Glutamatergic neuron (in vitro differentiated cells): ENCODE measurements at regions not wholly inside any gene's neighbourhood (a gene's known extent, or its start where the extent isn't known, plus 50 kb on each side); places are given as distances from the start of the nearest gene placed in this dataset.

Experiments
- DNase-seq: peaks from one replicate; pipeline ENCODE4 v3.0.0; 2022
- H3K27ac Mint-ChIP-seq: one replicate; pipeline ENCODE4 v1.8.0; 2020; ENCODE audit warnings: mild to moderate bottlenecking, mixed read lengths, inconsistent platforms; ENCODE audit not compliant: unreplicated experiment
- H3K27me3 Mint-ChIP-seq: one replicate; pipeline ENCODE4 v1.8.0; 2020; ENCODE audit warnings: mild to moderate bottlenecking, moderate library complexity, mixed read lengths, inconsistent platforms; ENCODE audit not compliant: unreplicated experiment
- H3K36me3 Mint-ChIP-seq: one replicate; pipeline ENCODE4 v1.8.0; 2020; ENCODE audit warnings: mild to moderate bottlenecking, mixed read lengths, inconsistent platforms; ENCODE audit not compliant: unreplicated experiment
- H3K4me1 Mint-ChIP-seq: one replicate; pipeline ENCODE4 v1.8.0; 2020; ENCODE audit warnings: mild to moderate bottlenecking, low read depth, mixed read lengths, inconsistent platforms; ENCODE audit not compliant: unreplicated experiment
- H3K4me3 Mint-ChIP-seq: one replicate; pipeline ENCODE4 v1.8.0; 2020; ENCODE audit warnings: mild to moderate bottlenecking, mixed read lengths, inconsistent platforms; ENCODE audit not compliant: unreplicated experiment
- H3K9me3 Mint-ChIP-seq: one replicate; pipeline ENCODE4 v1.8.0; 2020; ENCODE audit warnings: mild to moderate bottlenecking, moderate library complexity, mixed read lengths, inconsistent platforms; ENCODE audit not compliant: unreplicated experiment
- TF ChIP-seq, protein P1 (sequence below): fragments of 200-600 bp; sonication (generic); IDR thresholded peaks from one replicate; pipeline ENCODE4 v1.5.0; 2021; ENCODE audit not compliant: partially characterized antibody, unreplicated experiment

DNA sequence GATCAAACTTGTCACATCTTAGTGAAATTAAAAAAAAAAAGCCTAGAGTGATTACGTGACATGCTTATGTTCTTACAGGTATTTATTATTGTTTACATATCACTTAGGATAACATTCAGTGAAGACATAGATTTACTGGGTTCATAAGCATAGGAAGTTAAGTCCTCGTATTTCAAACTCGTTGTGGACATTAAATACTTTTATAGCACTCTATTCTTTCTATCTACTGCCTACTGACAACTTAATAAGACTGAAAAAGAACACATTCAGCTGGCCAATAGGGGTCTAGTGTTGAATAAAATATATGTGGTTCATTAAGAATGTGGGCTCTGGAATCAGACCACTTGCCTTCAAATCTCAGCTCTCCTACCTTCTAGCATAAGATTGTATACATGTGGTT is 1927.4 kb downstream of the PCDH9 start:
- Mint-ChIP-seq H3K27ac (no peak overlapping the region), H3K36me3 (no peaks in the 10 kb centered on the region), H3K4me1 (no peaks in the 10 kb centered on the region), H3K27me3 (no peaks in the 10 kb centered on the region), H3K4me3 (no peak overlapping the region), H3K9me3 (no peaks in the 10 kb centered on the region)
- no peak for DNase-seq
- TF ChIP-seq, protein P1, sequence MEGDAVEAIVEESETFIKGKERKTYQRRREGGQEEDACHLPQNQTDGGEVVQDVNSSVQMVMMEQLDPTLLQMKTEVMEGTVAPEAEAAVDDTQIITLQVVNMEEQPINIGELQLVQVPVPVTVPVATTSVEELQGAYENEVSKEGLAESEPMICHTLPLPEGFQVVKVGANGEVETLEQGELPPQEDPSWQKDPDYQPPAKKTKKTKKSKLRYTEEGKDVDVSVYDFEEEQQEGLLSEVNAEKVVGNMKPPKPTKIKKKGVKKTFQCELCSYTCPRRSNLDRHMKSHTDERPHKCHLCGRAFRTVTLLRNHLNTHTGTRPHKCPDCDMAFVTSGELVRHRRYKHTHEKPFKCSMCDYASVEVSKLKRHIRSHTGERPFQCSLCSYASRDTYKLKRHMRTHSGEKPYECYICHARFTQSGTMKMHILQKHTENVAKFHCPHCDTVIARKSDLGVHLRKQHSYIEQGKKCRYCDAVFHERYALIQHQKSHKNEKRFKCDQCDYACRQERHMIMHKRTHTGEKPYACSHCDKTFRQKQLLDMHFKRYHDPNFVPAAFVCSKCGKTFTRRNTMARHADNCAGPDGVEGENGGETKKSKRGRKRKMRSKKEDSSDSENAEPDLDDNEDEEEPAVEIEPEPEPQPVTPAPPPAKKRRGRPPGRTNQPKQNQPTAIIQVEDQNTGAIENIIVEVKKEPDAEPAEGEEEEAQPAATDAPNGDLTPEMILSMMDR: no peak

DNA sequence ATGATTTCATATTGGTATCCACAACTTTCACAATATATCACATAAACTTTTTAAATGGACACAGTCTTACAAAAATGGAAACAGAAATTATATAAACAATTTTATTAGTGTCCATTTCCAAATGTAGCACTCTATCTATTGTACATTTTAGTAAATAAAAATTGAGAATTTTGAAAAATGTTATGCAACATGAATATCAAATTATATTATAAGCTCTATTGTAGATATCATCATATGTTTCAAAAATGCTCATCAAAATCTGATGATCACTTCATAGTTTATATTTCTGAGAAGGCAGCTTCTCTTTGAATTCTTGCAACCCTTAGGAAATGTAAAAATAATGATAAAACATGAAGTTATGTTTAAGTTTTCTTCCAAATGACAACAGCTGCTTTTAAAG is 1928.6 kb downstream of the PCDH9 start:
- no peaks in the 10 kb centered on the region for H3K27me3 Mint-ChIP-seq
- DNase-seq: no peak
- H3K27ac Mint-ChIP-seq: no peak overlapping the region
- no peaks in the 10 kb centered on the region for H3K36me3 Mint-ChIP-seq
- H3K4me3 Mint-ChIP-seq: no peak overlapping the region
- no peaks in the 10 kb centered on the region for H3K9me3 Mint-ChIP-seq
- TF ChIP-seq, protein P1: no peak
- no peaks in the 10 kb centered on the region for H3K4me1 Mint-ChIP-seq

DNA sequence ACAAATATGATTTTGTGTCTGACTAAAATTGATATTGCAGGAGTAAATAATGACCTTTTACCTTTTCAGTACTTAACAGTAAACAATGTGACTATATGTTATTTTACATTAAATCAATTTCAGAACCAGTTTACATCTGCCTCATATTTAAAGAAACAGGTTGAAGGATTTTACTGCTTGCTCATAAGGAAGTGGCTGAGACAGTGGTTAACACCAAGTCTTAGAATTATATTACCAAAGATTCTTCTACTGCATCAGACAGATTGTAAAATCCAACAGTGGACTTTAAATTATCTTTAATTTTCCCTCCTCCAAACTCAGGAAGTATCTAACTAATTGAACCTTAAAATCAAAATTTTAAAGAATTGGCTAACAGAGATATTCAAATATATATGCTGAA is 1929.9 kb downstream of the PCDH9 start:
- no peaks in the 10 kb centered on the region for H3K9me3 Mint-ChIP-seq
- no peaks in the 10 kb centered on the region for H3K4me1 Mint-ChIP-seq
- no peaks in the 10 kb centered on the region for H3K36me3 Mint-ChIP-seq
- H3K4me3 Mint-ChIP-seq: no peak overlapping the region
- no peak overlapping the region for H3K27ac Mint-ChIP-seq
- DNase-seq: no peak
- H3K27me3 Mint-ChIP-seq: no peaks in the 10 kb centered on the region
- TF ChIP-seq, protein P1: no peak

DNA sequence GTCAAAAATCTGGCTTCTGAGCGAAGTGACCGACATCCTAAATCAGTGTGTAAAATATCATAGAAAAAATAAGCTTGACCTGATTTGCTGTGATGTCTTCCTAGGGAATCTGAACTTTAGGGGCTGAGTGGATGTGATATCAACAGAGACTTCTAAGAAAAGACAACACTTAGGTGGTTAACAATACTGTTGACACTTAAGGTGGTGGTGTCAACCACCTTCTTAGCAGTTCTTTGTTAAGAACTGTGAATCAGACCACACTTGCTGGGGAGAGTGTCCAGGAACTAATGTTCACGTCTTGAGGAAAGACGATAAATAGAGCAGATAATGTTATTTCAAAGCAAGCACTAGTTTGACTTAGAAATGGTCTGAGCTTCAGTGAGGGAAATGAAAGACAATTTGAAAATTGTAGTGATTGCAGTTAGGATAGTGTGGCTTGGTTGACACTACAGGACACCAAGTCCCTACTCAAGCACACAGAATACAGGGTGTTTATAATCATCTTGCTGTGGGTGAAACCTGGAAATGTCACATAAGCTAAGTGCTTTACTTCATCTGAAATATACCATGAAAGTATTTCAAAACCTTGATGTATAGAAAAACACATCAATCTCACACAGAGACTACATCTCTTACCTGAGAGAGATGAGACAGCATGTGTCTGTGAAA is 1936.5 kb downstream of the PCDH9 start:
- no peaks in the 10 kb centered on the region for H3K36me3 Mint-ChIP-seq
- peaks cover 4% of the 10 kb centered on the region for H3K4me1 Mint-ChIP-seq
- no peaks in the 10 kb centered on the region for H3K27me3 Mint-ChIP-seq
- no peak overlapping the region for H3K27ac Mint-ChIP-seq
- H3K4me3 Mint-ChIP-seq: no peak overlapping the region
- DNase-seq: no peak
- no peaks in the 10 kb centered on the region for H3K9me3 Mint-ChIP-seq
- TF ChIP-seq, protein P1: no peak

DNA sequence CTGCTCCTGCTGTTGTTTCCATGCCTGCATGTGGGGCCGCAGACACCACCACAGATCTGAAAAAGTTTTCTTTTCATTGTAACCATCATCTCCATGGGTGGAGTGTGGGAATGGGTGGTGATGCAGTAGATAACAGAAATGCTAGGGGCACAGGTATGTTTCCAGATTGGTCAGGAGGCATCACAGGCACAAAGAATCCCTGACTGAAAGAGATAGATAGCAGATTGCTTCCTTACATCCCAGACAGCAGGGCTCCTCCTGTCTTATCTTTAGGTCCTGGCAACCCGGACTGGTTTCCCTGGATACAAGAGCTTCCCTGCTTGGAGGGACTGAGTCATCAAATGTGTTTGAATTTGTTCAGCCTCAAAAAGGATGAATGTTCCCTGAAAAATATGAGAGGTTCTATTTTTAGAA is 1937.6 kb downstream of the PCDH9 start:
- Mint-ChIP-seq H3K4me1 (peaks cover 4% of the 10 kb centered on the region), H3K27ac (peak overlapping the region; percentile 5), H3K36me3 (no peaks in the 10 kb centered on the region), H3K9me3 (no peaks in the 10 kb centered on the region), H3K27me3 (no peaks in the 10 kb centered on the region), H3K4me3 (no peak overlapping the region)
- TF ChIP-seq, protein P1: no peak
- DNase-seq: no peak
